Omental fat pad (tissue), 3 donors: ENCODE measurements at regions not wholly inside any gene's neighbourhood (a gene's known extent, or its start where the extent isn't known, plus 50 kb on each side); places are given as distances from the start of the nearest gene placed in this dataset.

Source experiments
- ATAC-seq: fragments of 150-250 bp; one replicate; pipeline ENCODE4 v1.9.1; 2016; ENCODE audit warnings: mild to moderate bottlenecking, moderate library complexity; ENCODE audit not compliant: low FRiP score
- DNase-seq: peaks from one replicate; pipeline ENCODE4 v3.0.0-alpha.2; 2019; ENCODE audit warnings: low spot score
- CTCF ChIP-seq, 3 donors: fragments of 450-650 bp; IDR thresholded peaks; one replicate each; pipeline ENCODE4 v1.5.1; 2016 to 2017; ENCODE audit warnings: antibody characterized with exemption in 3 of 3, mild to moderate bottlenecking in 3 of 3, moderate library complexity in 2 of 3

- DNase-seq (no peak), ATAC-seq (no peak)
- TF ChIP-seq CTCF (IDR thresholded peaks at IDR 0.05): no peak
Observed at GRCh38 chr13:74681891-74682290, 547.7 kb upstream of the KLF12 start.

GRCh38 chr13:74678308-74678965 lies 544.2 kb upstream of the KLF12 start:
- no peak for ATAC-seq
- no peak for DNase-seq
- TF ChIP-seq CTCF (IDR thresholded peaks at IDR 0.05): no peak

- ATAC-seq (no peak), DNase-seq (no peak)
- TF ChIP-seq CTCF (IDR thresholded peaks at IDR 0.05): no peak
Observed at GRCh38 chr13:74675972-74676371, 541.8 kb upstream of the KLF12 start.

GRCh38 chr13:74675182-74675581 lies 541.0 kb upstream of the KLF12 start:
- TF ChIP-seq CTCF (IDR thresholded peaks at IDR 0.05): no peak
- no peak for ATAC-seq

GRCh38 chr13:74674720-74675119 lies 540.5 kb upstream of the KLF12 start:
- no peak for DNase-seq

More at GRCh38 chr13:74675182-74675581, 541.0 kb upstream of the KLF12 start:
- no peak for DNase-seq

GRCh38 chr13:74669149-74669548 lies 534.9 kb upstream of the KLF12 start:
- DNase-seq (no peak), ATAC-seq (no peak)
- TF ChIP-seq CTCF (IDR thresholded peaks at IDR 0.05): no peak

More at GRCh38 chr13:74674720-74675119, 540.5 kb upstream of the KLF12 start:
- no peak for ATAC-seq
- TF ChIP-seq CTCF (IDR thresholded peaks at IDR 0.05): no peak

- DNase-seq (no peak), ATAC-seq (no peak)
- TF ChIP-seq CTCF (IDR thresholded peaks at IDR 0.05): no peak
Observed at GRCh38 chr13:74667656-74668203, 533.5 kb upstream of the KLF12 start.
